ENCODE measurements at regions not wholly inside any gene's neighbourhood (a gene's known extent, or its start where the extent isn't known, plus 50 kb on each side); places are given as distances from the start of the nearest gene placed in this dataset.

DNA sequence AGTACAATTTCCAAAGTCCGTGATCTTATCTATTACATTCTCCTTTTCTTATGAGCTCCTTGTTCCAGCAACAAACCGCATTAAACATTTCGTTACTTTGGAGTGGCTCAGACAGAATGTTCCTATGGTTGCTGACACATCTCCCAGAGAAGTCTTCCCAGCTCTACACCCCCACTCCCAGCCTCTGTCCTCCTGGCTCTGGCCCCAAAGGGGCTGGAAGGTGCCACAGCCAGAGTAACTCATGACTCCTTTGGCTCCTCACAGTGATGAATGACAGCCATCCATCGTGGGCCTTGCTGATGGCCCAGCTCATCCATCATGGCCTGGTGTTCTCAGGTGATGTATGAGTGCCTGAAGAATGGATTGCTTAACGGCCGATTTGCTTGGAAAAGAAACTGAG is 203.0 kb downstream of the DHX35 start:
- Histone ChIP-seq H3K14ac (ENCODE audit: low read length) (no peak overlapping the region), H3K4me3 (ENCODE audit: low read length in 2 of 2) (no peak overlapping the region), H2AFZ (ENCODE audit: low read length) (no peak overlapping the region), H2BK15ac (ENCODE audit: low read length) (no peak overlapping the region), H3K4me1 (ENCODE audit: control insufficient read depth in 2 of 2, insufficient read depth in 1 of 2, low read depth in 1 of 2, low read length in 2 of 2) (no peaks in the 10 kb centered on the region), H2BK120ac (ENCODE audit: low read depth, low read length) (no peak overlapping the region), H4K91ac (ENCODE audit: low read depth, low read length, poor library complexity) (peak overlapping the region; percentile 81), H4K8ac (ENCODE audit: low read depth, low read length) (no peak overlapping the region), H2BK12ac (ENCODE audit: low read length) (no peak overlapping the region), H3K36me3 (replicated peaks in 1 of 2; ENCODE audit: control insufficient read depth in 2 of 2, insufficient read depth in 2 of 2, low read length in 2 of 2) (no peaks in the 10 kb centered on the region), H3K9ac (ENCODE audit: low read depth, low read length, poor library complexity) (peak overlapping the region; percentile 10), H2BK5ac (ENCODE audit: low read length) (no peak overlapping the region), H3K27me3 (ENCODE audit: control insufficient read depth in 3 of 3, insufficient read depth in 3 of 3, low read depth in 1 of 3, low read length in 3 of 3) (no peaks in the 10 kb centered on the region), H3K79me1 (ENCODE audit: low read depth, low read length) (no peaks in the 10 kb centered on the region), H3K9me3 (replicated peaks in 1 of 2; ENCODE audit: control insufficient read depth in 2 of 2, insufficient read depth in 1 of 2, low read depth in 1 of 2, low read length in 2 of 2) (no peaks in the 10 kb centered on the region), H3K27ac (replicated peaks; ENCODE audit: low read length) (no peak overlapping the region), H3K4me2 (ENCODE audit: insufficient read depth, low read length, poor library complexity, severe bottlenecking) (no peak overlapping the region), H3K18ac (ENCODE audit: low read length) (no peak overlapping the region), H3K23ac (ENCODE audit: low read depth, low read length, poor library complexity) (no peak overlapping the region), H2AK5ac (ENCODE audit: low read depth, low read length) (no peak overlapping the region), H3K4ac (ENCODE audit: low read length) (no peak overlapping the region)
- DNase-seq (ENCODE audit: low spot score): no peak
- WGBS, 2 donors (ENCODE audit: extremely low coverage in 2 of 2, insufficient read length in 2 of 2, insufficient replicate concordance in 1 of 2): no CpG with 5 or more reads among the region's 6 CpGs

DNA sequence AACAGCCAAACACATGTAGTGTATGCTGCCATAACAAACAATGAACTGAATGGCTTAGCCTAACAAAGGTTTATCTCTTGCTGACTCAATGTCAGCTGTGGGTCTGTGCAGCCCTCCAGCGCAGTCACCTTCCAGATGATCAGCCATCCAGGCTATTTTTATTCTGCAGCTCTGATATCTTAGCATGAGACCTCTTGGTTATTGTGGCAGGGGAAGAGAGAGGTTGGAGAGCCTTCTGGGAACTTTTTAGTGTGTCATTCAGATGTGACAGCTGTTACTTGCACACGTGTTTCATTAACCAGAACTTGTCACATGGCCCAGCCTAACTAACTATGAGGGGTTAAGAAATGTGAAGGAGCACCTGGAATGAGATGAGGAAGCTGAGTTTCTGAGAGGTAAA is 202.5 kb downstream of the DHX35 start:
- no peak overlapping the region for H3K4ac ChIP-seq (ENCODE audit: low read length)
- H2BK12ac ChIP-seq (ENCODE audit: low read length): no peak overlapping the region
- H3K18ac ChIP-seq (ENCODE audit: low read length): no peak overlapping the region
- no peak overlapping the region for H4K8ac ChIP-seq (ENCODE audit: low read depth, low read length)
- H3K4me3 ChIP-seq (ENCODE audit: low read length in 2 of 2): no peak overlapping the region
- H2BK15ac ChIP-seq (ENCODE audit: low read length): no peak overlapping the region
- no peak overlapping the region for H2BK120ac ChIP-seq (ENCODE audit: low read depth, low read length)
- no peaks in the 10 kb centered on the region for H3K9me3 ChIP-seq (replicated peaks in 1 of 2; ENCODE audit: control insufficient read depth in 2 of 2, insufficient read depth in 1 of 2, low read depth in 1 of 2, low read length in 2 of 2)
- no peak overlapping the region for H3K4me2 ChIP-seq (ENCODE audit: insufficient read depth, low read length, poor library complexity, severe bottlenecking)
- no peaks in the 10 kb centered on the region for H3K4me1 ChIP-seq (ENCODE audit: control insufficient read depth in 2 of 2, insufficient read depth in 1 of 2, low read depth in 1 of 2, low read length in 2 of 2)
- WGBS, 2 donors (ENCODE audit: extremely low coverage in 2 of 2, insufficient read length in 2 of 2, insufficient replicate concordance in 1 of 2): no CpG with 5 or more reads among the region's 2 CpGs
- no peak overlapping the region for H2AK5ac ChIP-seq (ENCODE audit: low read depth, low read length)
- no peak overlapping the region for H2BK5ac ChIP-seq (ENCODE audit: low read length)
- DNase-seq (ENCODE audit: low spot score): no peak
- H3K9ac ChIP-seq (ENCODE audit: low read depth, low read length, poor library complexity): no peak overlapping the region
- H3K27me3 ChIP-seq (ENCODE audit: control insufficient read depth in 3 of 3, insufficient read depth in 3 of 3, low read depth in 1 of 3, low read length in 3 of 3): no peaks in the 10 kb centered on the region
- H3K14ac ChIP-seq (ENCODE audit: low read length): no peak overlapping the region
- H3K79me1 ChIP-seq (ENCODE audit: low read depth, low read length): no peaks in the 10 kb centered on the region
- no peak overlapping the region for H2AFZ ChIP-seq (ENCODE audit: low read length)
- no peak overlapping the region for H4K91ac ChIP-seq (ENCODE audit: low read depth, low read length, poor library complexity)
- no peak overlapping the region for H3K23ac ChIP-seq (ENCODE audit: low read depth, low read length, poor library complexity)
- H3K36me3 ChIP-seq (replicated peaks in 1 of 2; ENCODE audit: control insufficient read depth in 2 of 2, insufficient read depth in 2 of 2, low read length in 2 of 2): no peaks in the 10 kb centered on the region
- H3K27ac ChIP-seq (replicated peaks; ENCODE audit: low read length): no peak overlapping the region

DNA sequence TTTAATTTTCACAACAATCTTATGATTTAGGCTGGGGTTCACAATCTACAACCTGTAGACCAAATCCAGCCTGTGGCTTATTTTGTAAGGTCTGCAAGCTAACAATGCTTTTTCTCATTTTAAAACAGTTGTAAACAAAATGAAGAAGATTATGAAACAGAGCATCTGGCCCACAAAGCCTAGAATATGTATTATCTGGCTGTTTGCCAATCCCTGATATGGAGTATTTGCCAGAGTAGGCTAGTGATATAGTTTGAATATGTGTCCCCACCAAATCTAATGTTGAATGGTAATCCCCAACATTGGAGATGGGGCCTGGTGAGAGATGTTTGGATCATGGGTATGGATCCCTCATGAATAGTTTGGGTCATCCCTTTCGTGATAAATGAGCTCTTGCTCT is 201.8 kb downstream of the DHX35 start:
- H2BK5ac ChIP-seq (ENCODE audit: low read length): no peak overlapping the region
- no peak overlapping the region for H3K4me3 ChIP-seq (ENCODE audit: low read length in 2 of 2)
- H3K4me1 ChIP-seq (ENCODE audit: control insufficient read depth in 2 of 2, insufficient read depth in 1 of 2, low read depth in 1 of 2, low read length in 2 of 2): no peaks in the 10 kb centered on the region
- no peak overlapping the region for H3K4me2 ChIP-seq (ENCODE audit: insufficient read depth, low read length, poor library complexity, severe bottlenecking)
- H3K23ac ChIP-seq (ENCODE audit: low read depth, low read length, poor library complexity): no peak overlapping the region
- H2AFZ ChIP-seq (ENCODE audit: low read length): no peak overlapping the region
- no peak overlapping the region for H2AK5ac ChIP-seq (ENCODE audit: low read depth, low read length)
- no peak overlapping the region for H3K27ac ChIP-seq (replicated peaks; ENCODE audit: low read length)
- H4K91ac ChIP-seq (ENCODE audit: low read depth, low read length, poor library complexity): no peak overlapping the region
- no peaks in the 10 kb centered on the region for H3K27me3 ChIP-seq (ENCODE audit: control insufficient read depth in 3 of 3, insufficient read depth in 3 of 3, low read depth in 1 of 3, low read length in 3 of 3)
- DNase-seq (ENCODE audit: low spot score): no peak
- H2BK15ac ChIP-seq (ENCODE audit: low read length): no peak overlapping the region
- H3K4ac ChIP-seq (ENCODE audit: low read length): no peak overlapping the region
- no peak overlapping the region for H2BK12ac ChIP-seq (ENCODE audit: low read length)
- no peaks in the 10 kb centered on the region for H3K9me3 ChIP-seq (replicated peaks in 1 of 2; ENCODE audit: control insufficient read depth in 2 of 2, insufficient read depth in 1 of 2, low read depth in 1 of 2, low read length in 2 of 2)
- WGBS, 2 donors (ENCODE audit: extremely low coverage in 2 of 2, insufficient read length in 2 of 2, insufficient replicate concordance in 1 of 2): no CpG with 5 or more reads among the region's 1 CpG
- no peaks in the 10 kb centered on the region for H3K36me3 ChIP-seq (replicated peaks in 1 of 2; ENCODE audit: control insufficient read depth in 2 of 2, insufficient read depth in 2 of 2, low read length in 2 of 2)
- H3K14ac ChIP-seq (ENCODE audit: low read length): no peak overlapping the region
- H2BK120ac ChIP-seq (ENCODE audit: low read depth, low read length): no peak overlapping the region
- H3K79me1 ChIP-seq (ENCODE audit: low read depth, low read length): no peaks in the 10 kb centered on the region
- H3K18ac ChIP-seq (ENCODE audit: low read length): no peak overlapping the region
- H3K9ac ChIP-seq (ENCODE audit: low read depth, low read length, poor library complexity): no peak overlapping the region
- H4K8ac ChIP-seq (ENCODE audit: low read depth, low read length): no peak overlapping the region

DNA sequence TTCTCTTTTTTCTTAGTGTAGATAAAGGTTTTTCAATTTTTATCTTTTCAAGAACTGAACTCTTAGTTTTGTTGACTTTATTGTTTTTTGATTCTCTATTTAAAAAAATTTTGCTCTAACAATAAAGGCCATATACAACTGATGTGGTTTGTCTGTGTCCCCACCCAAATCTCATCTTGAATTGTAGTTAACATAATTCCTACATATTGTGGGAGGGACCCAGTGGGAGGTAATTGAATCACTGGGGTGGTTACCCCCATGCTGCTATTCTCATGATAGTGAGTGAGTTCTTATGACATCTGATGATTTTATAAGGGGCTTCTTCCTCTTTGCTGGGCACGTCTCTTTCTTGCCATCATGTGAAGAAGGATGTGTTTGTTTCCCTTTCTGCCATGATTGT is 199.8 kb downstream of the DHX35 start:
- no peak overlapping the region for H3K14ac ChIP-seq (ENCODE audit: low read length)
- H3K79me1 ChIP-seq (ENCODE audit: low read depth, low read length): no peaks in the 10 kb centered on the region
- DNase-seq (ENCODE audit: low spot score): no peak
- H4K91ac ChIP-seq (ENCODE audit: low read depth, low read length, poor library complexity): no peak overlapping the region
- H3K18ac ChIP-seq (ENCODE audit: low read length): no peak overlapping the region
- no CpG with 5 or more reads among the region's 1 CpG for WGBS, 2 donors (ENCODE audit: extremely low coverage in 2 of 2, insufficient read length in 2 of 2, insufficient replicate concordance in 1 of 2)
- no peaks in the 10 kb centered on the region for H3K36me3 ChIP-seq (replicated peaks in 1 of 2; ENCODE audit: control insufficient read depth in 2 of 2, insufficient read depth in 2 of 2, low read length in 2 of 2)
- no peak overlapping the region for H3K27ac ChIP-seq (replicated peaks; ENCODE audit: low read length)
- H4K8ac ChIP-seq (ENCODE audit: low read depth, low read length): no peak overlapping the region
- no peaks in the 10 kb centered on the region for H3K4me1 ChIP-seq (ENCODE audit: control insufficient read depth in 2 of 2, insufficient read depth in 1 of 2, low read depth in 1 of 2, low read length in 2 of 2)
- H3K23ac ChIP-seq (ENCODE audit: low read depth, low read length, poor library complexity): no peak overlapping the region
- no peak overlapping the region for H3K4ac ChIP-seq (ENCODE audit: low read length)
- no peak overlapping the region for H2BK12ac ChIP-seq (ENCODE audit: low read length)
- H2BK5ac ChIP-seq (ENCODE audit: low read length): no peak overlapping the region
- H3K4me2 ChIP-seq (ENCODE audit: insufficient read depth, low read length, poor library complexity, severe bottlenecking): no peak overlapping the region
- H3K4me3 ChIP-seq (ENCODE audit: low read length in 2 of 2): no peak overlapping the region
- no peak overlapping the region for H2BK15ac ChIP-seq (ENCODE audit: low read length)
- H3K9ac ChIP-seq (ENCODE audit: low read depth, low read length, poor library complexity): no peak overlapping the region
- no peaks in the 10 kb centered on the region for H3K9me3 ChIP-seq (replicated peaks in 1 of 2; ENCODE audit: control insufficient read depth in 2 of 2, insufficient read depth in 1 of 2, low read depth in 1 of 2, low read length in 2 of 2)
- peaks cover 0 to 4% (median 0%) of the 10 kb centered on the region in 3 experiments for H3K27me3 ChIP-seq (ENCODE audit: control insufficient read depth in 3 of 3, insufficient read depth in 3 of 3, low read depth in 1 of 3, low read length in 3 of 3)
- no peak overlapping the region for H2AK5ac ChIP-seq (ENCODE audit: low read depth, low read length)
- H2AFZ ChIP-seq (ENCODE audit: low read length): no peak overlapping the region
- H2BK120ac ChIP-seq (ENCODE audit: low read depth, low read length): no peak overlapping the region

All from neuronal stem cell (in vitro differentiated cells).